ENCODE measurements at regions not wholly inside any gene's neighbourhood (a gene's known extent, or its start where the extent isn't known, plus 50 kb on each side); places are given as distances from the start of the nearest gene placed in this dataset.

- in situ Hi-C loops (cut with HindIII; ENCODE audit: low sequenced_read_pairs) = no loop called here
Observed at GRCh38 chr3:40639006-40639405, 114.2 kb downstream of the ZNF621 start.

GRCh38 chr3:40642812-40643211 lies 118.1 kb downstream of the ZNF621 start:
- in situ Hi-C loops (cut with HindIII; ENCODE audit: low sequenced_read_pairs) = no loop called here

- in situ Hi-C loops (cut with HindIII; ENCODE audit: low sequenced_read_pairs) = no loop called here
Observed at GRCh38 chr3:40645883-40646282, 121.1 kb downstream of the ZNF621 start.

GRCh38 chr3:40649346-40649745 lies 124.6 kb downstream of the ZNF621 start:
- in situ Hi-C loops (cut with HindIII; ENCODE audit: low sequenced_read_pairs) = no loop called here

GRCh38 chr3:40652072-40652471 lies 127.3 kb downstream of the ZNF621 start:
- in situ Hi-C loops (cut with HindIII; ENCODE audit: low sequenced_read_pairs) = no loop called here

- in situ Hi-C loops (cut with HindIII; ENCODE audit: low sequenced_read_pairs) = no loop called here
Observed at GRCh38 chr3:40653001-40653400, 128.2 kb downstream of the ZNF621 start.

- in situ Hi-C loops (cut with HindIII; ENCODE audit: low sequenced_read_pairs) = no loop called here
Observed at GRCh38 chr3:40653878-40654277, 129.1 kb downstream of the ZNF621 start.

GRCh38 chr3:40655551-40655950 lies 130.8 kb downstream of the ZNF621 start:
- in situ Hi-C loops (cut with HindIII; ENCODE audit: low sequenced_read_pairs) = no loop called here

- in situ Hi-C loops (cut with HindIII; ENCODE audit: low sequenced_read_pairs) = no loop called here
Observed at GRCh38 chr3:40657623-40658022, 132.9 kb downstream of the ZNF621 start.

- in situ Hi-C loops (cut with HindIII; ENCODE audit: low sequenced_read_pairs) = no loop called here
Observed at GRCh38 chr3:40658305-40658704, 133.5 kb downstream of the ZNF621 start.

GRCh38 chr3:40660554-40660953 lies 135.8 kb downstream of the ZNF621 start:
- in situ Hi-C loops (cut with HindIII; ENCODE audit: low sequenced_read_pairs) = no loop called here

GRCh38 chr3:40661284-40661683 lies 136.5 kb downstream of the ZNF621 start:
- in situ Hi-C loops (cut with HindIII; ENCODE audit: low sequenced_read_pairs) = no loop called here

GRCh38 chr3:40663280-40663679 lies 138.5 kb downstream of the ZNF621 start:
- in situ Hi-C loops (cut with HindIII; ENCODE audit: low sequenced_read_pairs) = no loop called here

- in situ Hi-C loops (cut with HindIII; ENCODE audit: low sequenced_read_pairs) = loop anchor here (5.0 kb wide), 1 partner anchor 33 kb away; no protein-coding TSS in a partner anchor
Observed at GRCh38 chr3:40669176-40669575, 144.4 kb downstream of the ZNF621 start.

- in situ Hi-C loops (cut with HindIII; ENCODE audit: low sequenced_read_pairs) = no loop called here
Observed at GRCh38 chr3:40672861-40673260, 148.1 kb downstream of the ZNF621 start.

GRCh38 chr3:40677321-40677720 lies 152.6 kb downstream of the ZNF621 start:
- in situ Hi-C loops (cut with HindIII; ENCODE audit: low sequenced_read_pairs) = no loop called here

GRCh38 chr3:40677749-40678148 lies 153.0 kb downstream of the ZNF621 start:
- in situ Hi-C loops (cut with HindIII; ENCODE audit: low sequenced_read_pairs) = no loop called here

- in situ Hi-C loops (cut with HindIII; ENCODE audit: low sequenced_read_pairs) = no loop called here
Observed at GRCh38 chr3:40679290-40679689, 154.5 kb downstream of the ZNF621 start.

- in situ Hi-C loops (cut with HindIII; ENCODE audit: low sequenced_read_pairs) = no loop called here
Observed at GRCh38 chr3:40680685-40681657, 156.2 kb downstream of the ZNF621 start.

- in situ Hi-C loops (cut with HindIII; ENCODE audit: low sequenced_read_pairs) = no loop called here
Observed at GRCh38 chr3:40681658-40682055, 156.9 kb downstream of the ZNF621 start.

- in situ Hi-C loops (cut with HindIII; ENCODE audit: low sequenced_read_pairs) = loop anchor here (5.0 kb wide), 1 partner anchor 88 kb away; no protein-coding TSS in a partner anchor
Observed at GRCh38 chr3:40689837-40690236, 165.1 kb downstream of the ZNF621 start.

- in situ Hi-C loops (cut with HindIII; ENCODE audit: low sequenced_read_pairs) = no loop called here
Observed at GRCh38 chr3:40690749-40691451, 166.1 kb downstream of the ZNF621 start.
